Myocyte (in vitro differentiated cells): ENCODE measurements at regions not wholly inside any gene's neighbourhood (a gene's known extent, or its start where the extent isn't known, plus 50 kb on each side); places are given as distances from the start of the nearest gene placed in this dataset.
A peak's percentile ranks its signal among the peaks of the same experiment; 100 is the strongest.

Experiments used
- DNase-seq: peaks from one replicate; pipeline ENCODE4 v3.0.0-alpha.2; 2012; ENCODE audit warnings: low read depth

DNA sequence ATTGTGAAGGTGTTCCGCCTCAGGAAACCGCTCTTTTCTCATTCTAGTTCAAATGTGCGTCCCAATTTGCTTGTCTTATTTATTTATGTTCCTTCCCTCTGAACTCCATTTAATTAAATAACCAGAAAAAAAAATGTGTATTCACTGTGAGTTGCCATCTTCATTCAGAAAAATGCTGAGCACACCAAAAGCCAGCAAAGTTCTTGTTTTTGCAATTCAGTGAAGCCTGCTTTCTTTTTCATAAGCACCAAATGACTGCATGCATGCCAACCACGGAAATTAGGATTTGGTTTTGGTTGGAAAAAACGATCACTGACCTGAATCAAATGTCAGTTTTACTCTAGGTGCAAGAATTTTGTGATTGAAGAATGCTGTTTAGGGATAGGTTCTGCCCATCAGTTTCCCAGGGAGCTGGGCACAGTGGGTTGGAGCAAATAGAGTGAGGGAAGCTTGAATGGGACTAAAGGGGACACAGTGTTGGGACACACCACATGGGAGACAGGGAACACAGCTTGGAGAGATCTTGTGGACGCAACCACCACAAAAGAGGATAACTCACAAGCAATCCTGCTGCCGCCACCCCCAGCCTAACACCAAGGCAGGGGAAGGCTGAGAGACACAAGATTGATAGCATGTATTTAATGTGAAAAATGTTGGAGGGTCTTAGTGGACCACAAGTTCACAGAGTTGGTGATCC, 183.4 kb upstream of the GALNT2 start:
- DNase-seq = no peak

DNA sequence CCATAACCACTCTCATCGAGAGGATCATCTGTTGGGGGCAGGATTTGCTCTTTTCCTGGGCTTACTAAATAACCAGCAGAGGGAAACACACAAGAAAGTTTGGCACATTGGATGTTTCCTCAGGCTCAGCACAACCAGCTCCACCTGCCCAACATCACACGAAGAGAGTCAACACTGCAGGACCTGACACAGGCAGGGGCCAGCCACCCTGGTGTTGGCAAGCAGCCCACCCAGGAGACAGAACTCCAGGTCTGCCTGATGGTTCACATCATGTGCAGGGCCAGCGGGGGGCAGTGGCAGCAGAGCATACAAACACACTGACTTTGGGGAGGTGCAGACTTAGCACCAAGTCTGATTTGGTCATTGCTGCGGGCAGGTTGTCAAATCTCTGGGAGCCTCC, 182.3 kb upstream of the GALNT2 start:
- DNase-seq = no peak

DNA sequence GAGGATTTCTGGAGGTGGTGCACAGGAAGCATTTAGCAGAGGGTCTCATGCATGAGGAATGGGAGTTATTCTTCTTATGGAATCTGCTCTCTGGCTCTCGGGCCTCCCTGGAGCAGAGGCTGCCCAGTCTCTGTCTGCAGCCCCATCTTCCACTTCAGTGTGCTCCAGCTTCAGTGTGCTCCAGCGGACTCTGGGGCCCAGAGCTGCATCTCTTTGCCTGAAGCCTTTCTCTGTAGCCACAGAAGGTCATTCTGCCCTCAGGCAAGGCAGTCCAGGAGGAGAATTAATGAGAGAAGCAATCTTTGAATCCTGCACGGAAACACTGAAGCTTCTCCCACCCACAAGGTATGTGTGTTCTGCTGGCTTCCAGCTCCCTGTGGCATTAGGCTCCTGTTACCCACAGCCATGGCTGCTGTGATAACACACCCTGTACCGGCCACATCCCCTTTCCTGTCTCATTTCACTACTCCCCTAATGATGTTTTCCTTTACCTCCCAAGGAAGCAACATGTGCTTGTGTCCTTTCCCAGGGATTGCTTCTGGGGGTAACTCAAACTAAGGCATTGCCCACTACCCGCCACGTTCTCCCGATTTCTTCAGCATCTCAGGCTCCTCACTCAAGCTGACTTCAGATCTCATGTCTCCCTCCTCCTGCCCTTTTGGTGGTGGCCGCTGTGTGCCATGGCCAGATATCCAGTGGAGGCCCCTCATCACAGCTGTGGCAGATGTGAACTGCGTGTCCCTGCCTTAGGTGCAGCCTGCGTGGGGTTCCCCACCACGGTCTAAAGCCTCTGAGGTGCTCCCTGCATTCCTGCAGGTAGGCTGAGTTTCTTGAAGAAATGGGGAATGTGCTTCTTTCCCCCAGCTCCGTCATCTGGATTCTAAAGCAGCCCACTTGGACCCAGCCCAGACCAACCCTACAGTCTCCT, 181.2 kb upstream of the GALNT2 start:
- DNase-seq = no peak

DNA sequence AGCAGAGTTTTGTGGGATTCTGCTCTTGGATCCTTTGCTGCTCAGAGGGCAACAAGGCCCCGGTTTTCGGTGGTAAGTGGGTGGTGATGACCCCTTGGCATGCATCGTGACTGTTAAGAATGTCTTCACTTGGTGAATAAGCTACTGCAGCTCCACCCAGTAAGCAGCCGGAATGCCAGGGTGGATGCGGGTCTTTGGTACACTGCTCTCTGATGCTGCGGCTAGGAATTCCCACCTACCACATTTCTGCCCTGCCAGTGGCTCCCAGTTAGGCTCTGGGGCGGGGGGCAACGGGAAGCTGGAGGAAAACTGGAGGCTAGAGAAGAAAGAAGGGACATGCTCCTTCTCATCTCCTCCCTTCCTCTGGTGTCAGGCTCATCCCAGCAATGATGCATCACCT, 180.4 kb upstream of the GALNT2 start:
- DNase-seq = no peak

DNA sequence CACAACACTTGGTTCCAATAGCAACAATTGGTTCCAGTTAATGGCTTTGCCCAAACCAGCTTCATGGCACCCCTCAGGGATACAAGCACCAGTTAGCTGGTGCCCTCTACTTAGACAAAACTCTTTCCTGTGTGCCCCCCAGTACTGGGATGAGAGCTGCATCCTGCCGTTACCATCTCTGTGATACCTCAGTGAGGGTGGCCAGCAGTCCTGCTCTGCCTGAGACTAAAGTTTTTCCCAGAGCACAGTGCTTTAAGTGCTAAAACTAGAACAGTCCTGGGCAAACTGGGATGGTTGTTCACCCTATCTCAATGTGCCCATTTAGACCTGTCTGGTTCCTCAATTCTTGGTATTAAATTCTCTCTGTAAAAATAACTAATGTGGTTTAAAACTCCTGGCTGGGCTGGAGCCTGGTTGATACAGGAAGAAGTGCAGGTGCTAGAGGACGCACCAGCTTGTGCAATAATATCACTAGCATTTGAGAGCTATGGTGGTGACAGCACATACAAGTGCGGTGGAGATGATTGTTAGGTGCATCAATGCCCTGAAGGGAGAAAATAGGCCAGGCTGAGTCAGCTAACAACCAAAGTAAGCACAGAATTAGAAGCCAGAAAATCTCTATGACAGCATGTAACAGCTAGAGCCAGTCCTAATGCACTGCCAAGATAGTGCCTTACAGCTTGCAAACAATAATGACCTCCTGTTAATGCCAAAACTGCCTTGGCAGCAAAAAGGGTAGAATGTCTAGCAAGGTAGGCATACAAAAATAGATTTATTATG, 179.8 kb upstream of the GALNT2 start:
- DNase-seq = peak; percentile 34

DNA sequence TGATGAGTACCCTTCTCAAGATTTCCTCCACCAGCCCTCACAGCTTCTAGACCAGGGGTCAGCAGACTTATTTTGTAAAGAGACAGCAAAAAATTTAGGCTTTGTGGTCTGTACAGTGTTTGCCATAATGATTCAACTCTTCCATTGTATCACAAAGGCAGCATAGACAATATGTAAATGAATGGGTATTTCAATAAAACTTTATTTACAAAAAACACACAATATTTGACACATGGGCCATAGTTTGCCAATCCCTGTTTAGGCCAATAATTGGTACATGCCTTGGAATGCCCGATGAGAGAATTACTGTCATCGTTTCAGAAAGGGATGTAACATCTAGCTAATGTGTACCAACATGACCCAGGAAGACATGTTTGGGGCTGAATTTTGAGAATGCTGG, 178.9 kb upstream of the GALNT2 start:
- DNase-seq = no peak

DNA sequence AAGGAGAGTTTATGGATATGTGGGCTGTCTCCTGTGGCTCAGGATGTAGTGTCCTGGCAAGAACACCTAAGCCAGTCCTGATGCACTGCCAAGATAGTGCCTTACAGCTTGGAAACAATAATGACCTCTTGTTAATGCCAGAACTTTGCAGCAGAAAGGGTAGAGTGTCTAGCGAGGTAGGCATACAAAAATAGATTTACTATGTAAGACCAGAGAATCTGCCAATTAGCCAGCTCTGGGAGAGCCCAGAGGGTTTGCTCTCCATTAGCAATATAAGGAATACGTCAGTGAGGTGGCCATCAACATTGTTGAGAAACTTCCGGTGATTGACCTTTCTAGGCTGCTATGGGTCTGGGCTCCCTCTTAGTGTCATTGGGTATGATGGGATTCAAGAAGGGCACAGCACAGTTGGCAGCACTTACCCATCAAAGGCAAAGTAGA, 178.5 kb upstream of the GALNT2 start:
- DNase-seq = no peak

DNA sequence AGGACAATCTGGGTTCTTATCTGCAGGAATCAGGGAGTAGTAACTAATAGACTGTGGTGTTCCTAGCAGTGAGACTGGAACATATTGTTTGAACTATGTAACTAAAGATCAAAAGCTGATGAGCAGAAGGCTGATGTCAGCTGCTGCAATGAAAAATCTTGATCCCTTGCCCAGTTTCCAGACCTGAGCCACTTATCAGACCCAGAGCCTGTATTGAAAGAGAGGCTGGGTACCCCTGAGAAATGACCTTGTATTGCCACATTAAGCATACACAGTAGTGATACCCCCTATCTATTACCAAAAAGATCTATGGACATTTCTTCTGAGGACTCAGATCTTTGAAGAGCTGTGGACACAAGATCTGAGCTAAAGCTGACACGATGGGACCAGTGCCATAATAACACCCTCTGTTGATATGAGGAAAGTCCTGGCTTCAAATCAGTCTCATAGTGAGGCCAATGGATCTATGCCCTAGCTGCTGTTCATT, 178.0 kb upstream of the GALNT2 start:
- DNase-seq = no peak

DNA sequence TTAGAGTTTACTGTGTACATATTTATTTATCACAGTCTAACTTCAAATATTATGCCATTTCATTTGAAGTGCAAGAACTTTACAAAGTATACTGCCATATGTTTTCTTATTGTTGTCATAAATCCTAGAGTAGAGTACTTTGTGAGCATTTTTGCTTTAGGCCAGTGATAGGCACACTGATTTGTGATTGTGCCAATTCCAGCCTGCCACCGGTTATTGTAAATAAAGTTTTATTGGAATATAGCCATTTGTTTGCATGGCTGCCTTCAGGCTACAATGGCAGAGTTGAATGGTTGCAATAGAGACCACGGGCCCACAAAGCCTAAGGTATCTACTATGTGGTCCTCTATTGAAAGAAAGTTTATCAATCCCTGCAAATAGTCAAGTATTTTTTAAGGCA, 175.8 kb upstream of the GALNT2 start:
- no peak for DNase-seq

DNA sequence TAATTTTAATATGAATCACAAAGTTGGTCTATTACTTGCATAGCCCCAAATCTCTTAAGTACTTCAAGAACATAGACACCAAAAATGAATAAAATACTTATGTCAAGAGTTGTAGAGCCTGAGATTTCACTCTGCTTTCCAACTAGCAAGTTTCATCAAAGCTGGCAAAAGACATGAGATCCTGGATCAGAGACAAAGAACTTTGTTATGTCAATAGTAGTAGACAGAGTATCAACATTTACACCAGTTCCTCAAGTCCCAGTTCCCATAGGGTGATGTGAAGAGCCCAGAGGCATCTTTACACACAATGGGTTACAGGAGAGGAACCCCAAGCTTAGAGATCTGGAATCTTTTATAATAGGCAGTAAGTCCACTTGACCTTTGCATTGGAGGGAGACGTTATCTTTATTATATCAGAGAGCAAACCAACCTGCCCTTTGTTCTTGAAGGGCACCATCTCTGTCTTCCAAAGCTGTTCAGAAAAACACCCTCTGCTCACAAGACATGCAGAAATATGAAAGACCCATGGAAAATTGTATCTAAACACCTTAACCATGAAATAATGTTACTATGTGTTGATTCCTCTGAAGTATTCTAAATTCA, 174.4 kb upstream of the GALNT2 start:
- no peak for DNase-seq

DNA sequence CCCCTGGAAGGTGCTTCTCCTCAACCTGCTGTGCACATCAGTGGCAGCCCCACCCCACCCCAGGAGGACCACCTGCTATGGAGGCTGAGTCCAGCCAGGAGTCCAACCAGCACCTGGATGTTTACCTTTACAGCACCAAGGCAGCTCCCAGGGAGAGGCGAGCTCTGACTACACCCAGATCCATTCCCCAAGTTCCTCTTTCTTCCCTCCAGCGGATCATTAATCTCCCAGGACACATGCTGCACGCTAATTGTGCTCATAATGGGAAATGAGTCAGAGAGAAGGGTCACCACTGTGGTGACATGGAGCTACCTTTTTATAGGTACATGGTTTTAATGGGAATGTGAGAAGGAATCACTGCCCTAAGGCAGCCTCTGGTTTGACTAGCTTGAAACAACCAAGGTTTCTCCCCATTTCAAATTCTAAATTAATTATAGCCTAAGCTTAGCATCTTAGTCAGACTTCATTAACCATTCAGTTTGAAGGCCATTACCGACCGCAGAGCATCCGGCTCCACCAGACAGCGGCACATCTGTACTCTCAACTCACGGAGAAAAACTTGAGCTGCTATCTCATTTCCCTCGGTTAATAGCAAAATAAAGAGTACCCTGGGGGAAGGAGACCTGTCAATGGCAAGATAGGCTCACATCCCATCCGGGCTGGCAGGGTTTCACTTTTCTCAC, 173.1 kb upstream of the GALNT2 start:
- no peak for DNase-seq

DNA sequence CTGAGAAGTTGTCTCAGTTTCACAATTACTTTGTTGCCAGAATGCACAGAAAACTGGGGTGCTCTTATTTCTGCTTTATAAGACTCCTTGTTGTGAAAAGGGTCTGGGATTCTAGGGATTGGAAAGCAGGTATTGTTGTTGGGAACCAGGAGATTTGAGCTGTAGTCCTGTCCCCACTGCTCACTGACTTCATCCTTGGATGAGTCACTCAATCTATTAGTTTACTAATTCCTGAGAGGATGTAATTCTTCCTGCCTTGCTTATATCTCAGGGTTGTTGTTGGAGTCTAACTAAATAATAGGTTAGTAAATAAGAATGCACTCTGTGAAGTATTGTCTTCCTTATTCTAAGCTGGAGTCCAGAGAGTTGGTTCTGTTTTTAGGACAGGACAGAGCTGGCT, 172.5 kb upstream of the GALNT2 start:
- DNase-seq = no peak

DNA sequence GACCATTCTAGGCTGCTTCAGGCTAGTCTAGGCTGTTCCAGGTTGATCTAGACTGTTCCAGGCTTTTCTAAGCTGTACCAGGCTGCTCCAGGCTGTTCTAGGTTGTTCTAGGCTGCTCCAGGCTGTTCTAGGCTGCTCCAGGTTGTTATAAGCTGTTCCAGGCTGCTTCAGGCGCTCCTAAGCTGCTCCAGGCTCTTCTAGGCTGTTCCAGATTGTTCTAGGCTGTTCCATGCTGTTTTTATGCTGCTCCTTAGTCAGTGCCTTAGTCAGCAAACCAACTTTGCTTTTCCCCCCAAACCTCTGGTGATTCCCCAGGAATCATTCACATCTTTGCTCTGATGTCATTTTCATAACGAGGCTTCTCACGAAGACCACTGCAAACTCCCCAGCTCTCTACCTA, 171.4 kb upstream of the GALNT2 start:
- DNase-seq = no peak

DNA sequence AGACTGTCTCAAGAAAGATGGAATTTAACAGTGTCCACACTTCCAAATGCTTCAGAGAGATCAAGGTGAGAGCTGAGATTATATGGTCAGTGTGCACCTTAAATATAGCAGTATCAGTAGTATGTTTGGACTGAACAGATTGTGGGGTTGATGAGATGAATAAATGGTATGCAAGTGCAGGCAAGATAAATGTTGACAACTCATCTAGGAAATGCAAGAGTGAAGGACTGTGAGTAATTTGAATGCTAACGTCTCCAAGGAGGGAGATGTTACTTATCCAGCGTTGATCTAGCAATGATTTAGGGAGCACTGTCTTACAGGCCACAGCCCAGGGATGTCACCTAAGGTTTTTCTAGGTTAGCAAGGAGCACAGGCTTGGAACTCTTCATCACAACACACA, 170.7 kb upstream of the GALNT2 start:
- no peak for DNase-seq

DNA sequence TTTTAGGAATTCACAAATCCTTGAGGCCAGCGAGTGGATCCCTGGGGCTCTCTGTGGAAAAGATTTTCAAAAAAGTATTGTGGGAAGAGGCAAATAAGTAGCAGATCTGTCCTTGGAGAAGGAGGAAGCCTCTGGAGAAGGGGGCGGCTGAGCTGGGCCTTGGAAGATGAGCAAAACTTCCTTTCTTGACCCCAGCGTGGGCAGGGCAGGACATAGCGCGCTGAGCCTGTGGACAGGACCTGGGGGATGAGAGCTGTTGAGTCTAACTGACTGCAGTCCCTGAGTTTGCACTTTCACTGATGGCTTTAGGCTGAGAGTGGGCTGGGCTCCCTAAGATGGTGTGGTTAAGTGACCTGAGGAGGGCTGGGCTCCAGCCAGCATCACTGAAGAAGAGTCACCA, 170.2 kb upstream of the GALNT2 start:
- DNase-seq = no peak

DNA sequence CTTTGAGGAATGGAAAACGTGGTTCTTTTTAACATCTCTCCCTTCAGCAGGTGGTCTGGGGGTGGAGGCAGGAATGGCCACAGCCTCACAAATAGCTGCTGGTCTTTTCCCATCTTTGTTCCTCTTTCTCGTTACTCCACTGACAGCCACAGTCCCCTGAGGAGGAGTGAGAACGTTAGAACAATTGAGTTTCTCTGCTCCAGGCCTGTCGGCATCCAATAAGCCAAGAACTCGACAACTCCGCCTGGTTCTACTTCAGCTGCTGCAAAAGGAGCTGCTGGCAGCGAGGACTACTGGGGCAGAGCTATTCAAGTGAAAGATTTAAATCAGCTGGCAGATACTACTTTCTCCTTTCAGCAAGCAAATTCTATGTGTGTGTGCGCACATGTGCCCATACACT, 169.5 kb upstream of the GALNT2 start:
- DNase-seq = no peak

DNA sequence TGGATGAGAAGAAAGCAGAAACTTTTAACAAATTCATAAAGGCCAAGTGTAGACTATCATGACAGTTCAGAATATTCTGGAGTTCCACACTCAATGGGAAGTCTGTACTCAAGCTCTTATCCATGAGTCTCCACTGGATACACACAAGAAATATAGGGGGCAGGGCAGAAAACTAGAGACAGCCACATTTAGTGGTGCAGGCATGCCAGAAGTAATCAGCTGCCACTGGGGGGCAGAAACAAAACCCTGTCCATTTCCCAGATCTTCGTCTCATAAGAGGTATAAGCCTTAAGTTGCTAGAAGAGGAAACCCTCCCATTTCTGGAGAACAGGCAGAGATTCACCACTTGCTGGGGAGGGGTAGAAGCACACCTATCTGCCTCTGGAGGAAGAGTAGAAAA, 166.8 kb upstream of the GALNT2 start:
- DNase-seq = no peak

DNA sequence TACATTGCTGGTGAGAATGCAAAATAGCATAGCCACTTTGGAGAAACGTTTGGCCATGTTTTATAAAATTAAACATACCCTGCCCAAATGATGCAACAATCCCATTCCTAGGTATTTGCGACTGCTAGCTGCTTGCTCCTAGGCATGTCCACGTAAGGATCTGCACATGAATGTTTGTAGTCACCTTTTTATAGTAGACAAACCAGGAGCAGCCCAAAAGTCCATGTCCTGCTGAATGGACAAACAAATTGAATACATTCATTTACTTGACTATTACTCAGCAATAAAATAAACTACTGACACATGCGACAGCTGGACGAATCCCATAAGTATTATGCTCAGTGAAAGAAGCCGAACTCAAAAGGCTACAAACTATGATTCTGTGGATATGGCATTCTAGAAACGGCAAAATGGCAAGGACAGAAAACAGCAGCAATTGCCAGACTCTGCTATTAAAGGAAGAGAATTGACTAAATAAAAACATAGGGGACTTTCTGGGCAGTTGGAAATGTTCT, 161.9 kb upstream of the GALNT2 start:
- DNase-seq = no peak

DNA sequence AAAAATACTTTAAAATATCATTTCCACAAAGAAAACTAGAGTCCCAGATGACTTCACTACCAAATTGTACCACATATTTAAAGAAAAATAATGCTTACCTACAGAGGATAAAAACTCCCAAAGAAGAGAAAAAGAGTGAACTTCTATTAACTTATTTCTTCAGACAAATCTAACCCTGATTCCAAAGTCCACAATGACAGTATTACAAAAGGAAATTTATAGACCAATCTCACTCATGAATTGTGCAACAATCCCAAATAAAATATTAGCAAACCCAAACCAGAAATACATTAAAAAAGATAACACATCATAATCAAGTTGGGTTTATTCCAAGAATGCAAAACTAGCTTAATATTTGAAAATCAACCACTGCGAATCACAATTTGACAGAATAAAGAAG, 161.4 kb upstream of the GALNT2 start:
- DNase-seq = no peak

DNA sequence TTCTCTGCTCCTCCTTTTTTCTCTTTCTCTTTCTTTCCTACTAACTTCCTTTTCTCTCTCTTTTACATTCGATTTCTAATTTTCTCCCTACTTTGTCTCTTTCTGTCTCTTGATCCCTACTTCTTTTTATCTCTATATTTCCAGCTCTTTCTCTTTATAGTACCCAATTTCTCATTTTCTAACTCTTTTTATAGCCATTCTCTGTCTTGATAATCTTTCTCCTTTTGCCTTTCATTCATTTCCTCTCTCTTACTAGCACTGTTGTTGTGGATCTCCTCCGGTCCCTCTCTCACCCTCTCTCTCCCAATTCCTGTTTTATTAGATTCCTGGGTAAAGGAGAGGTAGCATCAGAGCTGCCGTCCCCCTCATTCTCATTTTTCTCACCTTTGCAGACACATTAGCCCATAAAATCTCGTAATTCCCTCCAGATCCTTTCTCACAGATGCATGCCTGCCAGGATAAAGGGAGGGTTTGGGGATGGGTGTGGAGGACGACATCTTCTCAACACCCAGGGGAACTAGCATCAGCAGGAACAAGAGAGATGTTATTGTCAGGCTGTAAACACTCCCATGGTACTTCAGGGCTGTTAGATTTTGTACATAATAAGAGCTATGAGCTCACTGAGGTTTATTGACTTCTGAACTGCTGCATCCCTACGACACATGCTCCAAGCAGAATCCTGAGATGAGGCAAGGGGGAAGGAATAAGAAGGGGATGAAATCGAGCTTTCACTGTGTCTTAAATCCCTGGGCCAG, 159.0 kb upstream of the GALNT2 start:
- no peak for DNase-seq
